NT2/D1 (cell line): ENCODE measurements at regions not wholly inside any gene's neighbourhood (a gene's known extent, or its start where the extent isn't known, plus 50 kb on each side); places are given as distances from the start of the nearest gene placed in this dataset.

Experiments
- SUZ12 ChIP-seq: IDR thresholded peaks from 2 replicates; pipeline ENCODE4 v1.6.1; 2011; ENCODE audit not compliant: insufficient read length, insufficient read depth; ENCODE audit errors: extremely low read depth
- ZNF274 ChIP-seq: IDR thresholded peaks from 2 replicates; pipeline ENCODE4 v1.6.1; 2011; ENCODE audit warnings: mild to moderate bottlenecking, low read depth, low read length

DNA sequence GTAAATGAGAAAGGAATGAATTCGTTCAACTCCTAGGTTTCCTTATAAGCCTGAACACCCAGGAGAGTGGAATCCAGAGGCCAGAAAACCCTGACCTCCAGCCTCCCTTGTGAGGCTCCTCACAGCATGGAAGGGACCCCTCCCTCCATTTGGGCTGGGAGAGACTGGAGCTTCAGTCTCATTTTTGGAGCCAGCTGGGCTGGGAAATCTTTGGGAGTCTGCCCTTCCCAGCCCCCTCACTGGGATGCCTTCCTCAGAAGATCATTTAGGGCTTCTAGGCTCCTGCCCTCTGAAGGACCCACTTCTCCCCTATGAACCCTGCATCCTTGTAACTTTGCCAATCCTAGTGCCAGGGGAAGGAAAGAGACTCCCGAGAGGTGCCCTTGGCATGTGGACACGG, 346.1 kb downstream of the CYP26B1 start:
- TF ChIP-seq SUZ12 (no peak), ZNF274 (no peak)
